ENCODE measurements at regions not wholly inside any gene's neighbourhood (a gene's known extent, or its start where the extent isn't known, plus 50 kb on each side); places are given as distances from the start of the nearest gene placed in this dataset.

- H3K27me3 Mint-ChIP-seq (ENCODE audit: insufficient read depth, low read depth, poor library complexity): no peaks in the 10 kb centered on the region
- no peak for ATAC-seq
These were observed 638.0 kb downstream of the NYAP2 start for GRCh38 chr2:226037526-226037925.

More at GRCh38 chr2:226037526-226037925, 638.0 kb downstream of the NYAP2 start:
- Mint-ChIP-seq H3K4me3 (no peak overlapping the region), H3K4me1 (peaks cover under 1% of the 10 kb centered on the region; the same call in 2 of the 3 replicates), H3K36me3 (ENCODE audit: low read depth) (no peaks in the 10 kb centered on the region), H3K27ac (no peak overlapping the region), H3K9me3 (no peaks in the 10 kb centered on the region)
- Histone ChIP-seq H3K27ac (ENCODE audit: low read depth) (no peak overlapping the region), H3K4me1 (ENCODE audit: insufficient read depth) (peaks cover 3% of the 10 kb centered on the region), H3K4me2 (no peak overlapping the region), H2AFZ (no peak overlapping the region), H3K27me3 (ENCODE audit: insufficient read depth) (no peaks in the 10 kb centered on the region), H3K4me3 (no peak overlapping the region), H3K79me2 (replicated peaks; ENCODE audit: insufficient read depth) (no peaks in the 10 kb centered on the region), H4K20me1 (replicated peaks; ENCODE audit: insufficient read depth) (no peaks in the 10 kb centered on the region), H3F3A (replicated peaks; ENCODE audit: low read depth) (no peaks in the 10 kb centered on the region), H3K9me2 (ENCODE audit: insufficient read depth) (0 out of 2 replicates have a peak, but pooled peaks cover 6% of the 10 kb centered on the region), H3K36me3 (ENCODE audit: insufficient read depth) (no peaks in the 10 kb centered on the region)
- TF ChIP-seq ZNF462 (CRISPR knock-in tag; IDR thresholded peaks at IDR 0.05) (no peak), POLR2AphosphoS5 (IDR thresholded peaks at IDR 0.05; ENCODE audit: low read depth) (no peak), CTCF (conservative IDR thresholded peaks at IDR 0.05; ENCODE audit: low read depth in 2 of 2) (no peak), ZNF114 (CRISPR knock-in tag; IDR thresholded peaks at IDR 0.05) (no peak), ZNF331 (CRISPR knock-in tag; IDR thresholded peaks at IDR 0.05; ENCODE audit: low read depth) (no peak), EZH2 (IDR thresholded peaks at IDR 0.05; ENCODE audit: low read depth, unreplicated experiment) (no peak), NANOG (IDR thresholded peaks at IDR 0.05; ENCODE audit: borderline replicate concordance) (no peak), STAT1 (IDR thresholded peaks at IDR 0.05; ENCODE audit: unreplicated experiment) (no peak), REST (IDR thresholded peaks at IDR 0.05; ENCODE audit: unreplicated experiment) (no peak), EZH2phosphoT487 (IDR thresholded peaks at IDR 0.05; ENCODE audit: unreplicated experiment) (no peak), ETS1 (IDR thresholded peaks at IDR 0.05) (no peak), JUNB (IDR thresholded peaks at IDR 0.05; ENCODE audit: unreplicated experiment) (no peak), CREB1 (CRISPR knock-in tag; IDR thresholded peaks at IDR 0.05; ENCODE audit: low read depth) (no peak)
- DNase-seq (ENCODE audit: low spot score): no peak
